Lower leg skin (tissue), 4 donors: ENCODE measurements at regions not wholly inside any gene's neighbourhood (a gene's known extent, or its start where the extent isn't known, plus 50 kb on each side); places are given as distances from the start of the nearest gene placed in this dataset.

ENCODE experiments used
- DNase-seq, 2 donors: peaks; one replicate each; pipeline ENCODE4 v3.0.0-alpha.2; 2019; ENCODE audit warnings: low spot score in 2 of 2
- H3K4me3 ChIP-seq: fragments of 200-600 bp; sonication (generic); 2 replicates; pipeline ENCODE4 v1.5.1; 2017; ENCODE audit warnings: mild to moderate bottlenecking, low read depth; ENCODE audit not compliant: poor library complexity, severe bottlenecking
- CTCF ChIP-seq, 3 donors: fragments of 450-650 bp; IDR thresholded peaks; one replicate each; pipeline ENCODE4 v1.5.1; 2016; ENCODE audit warnings: antibody characterized with exemption in 3 of 3, mild to moderate bottlenecking in 3 of 3, moderate library complexity in 2 of 3
- POLR2A ChIP-seq, 2 donors: fragments of 450-650 bp; IDR thresholded peaks; one replicate each; pipeline ENCODE4 v1.6.1; 2016 to 2017; ENCODE audit warnings: antibody characterized with exemption in 2 of 2, mild to moderate bottlenecking in 1 of 2, moderate library complexity in 1 of 2
- WGBS, 2 donors: methylation state at CpG; one replicate each; pipeline ENCODE4 v1.1.5; 2018; 5-methylcytosine and 5-hydroxymethylcytosine counted together
- intact Hi-C: fragments of 100-400 bp; cut with DNase I; formaldehyde crosslinking; loops from one replicate; pipeline ENCODE4 v1.15.0; 2023; ENCODE audit warnings: low total_unique reads

GRCh38 chr2:15881676-15882075 lies 58.7 kb upstream of the MYCN start:
- no peak for DNase-seq
- intact Hi-C loops = no loop called here
- TF ChIP-seq CTCF (IDR thresholded peaks at IDR 0.05) (no peak), POLR2A (IDR thresholded peaks at IDR 0.05) (no peak)
- 59 to 61% methylated on average over 2 of the region's 2 CpGs for WGBS, 2 donors
- H3K4me3 ChIP-seq = no peak overlapping the region

GRCh38 chr2:15882761-15883497 lies 57.4 kb upstream of the MYCN start:
- intact Hi-C loops = no loop called here
- TF ChIP-seq POLR2A (IDR thresholded peaks at IDR 0.05) (no peak), CTCF (IDR thresholded peaks at IDR 0.05) (no peak)
- 91 to 92% methylated on average over 5 of the region's 5 CpGs for WGBS, 2 donors
- H3K4me3 ChIP-seq = no peak overlapping the region
- DNase-seq = no peak

- intact Hi-C loops = no loop called here
- no peak overlapping the region for H3K4me3 ChIP-seq
- TF ChIP-seq POLR2A (IDR thresholded peaks at IDR 0.05) = no peak
- no peak for TF ChIP-seq CTCF (IDR thresholded peaks at IDR 0.05)
- no peak for DNase-seq
- 80% methylated on average over 2 of the region's 2 CpGs for WGBS, 2 donors
These were observed 56.7 kb upstream of the MYCN start for GRCh38 chr2:15883684-15884083.

- no peak overlapping the region for H3K4me3 ChIP-seq
- 89 to 93% methylated on average over 2 of the region's 2 CpGs for whole genome bisulfite sequencing, 2 donors
- no peak for TF ChIP-seq POLR2A (IDR thresholded peaks at IDR 0.05)
- TF ChIP-seq CTCF (IDR thresholded peaks at IDR 0.05) = no peak
- intact Hi-C loops = no loop called here
- no peak for DNase-seq
These were observed 55.6 kb upstream of the MYCN start for GRCh38 chr2:15884790-15885189.

- H3K4me3 ChIP-seq = no peak overlapping the region
These were observed 54.1 kb upstream of the MYCN start for GRCh38 chr2:15886231-15886630.

More at GRCh38 chr2:15886231-15886630, 54.1 kb upstream of the MYCN start:
- intact Hi-C loops = no loop called here
- DNase-seq = no peak
- TF ChIP-seq POLR2A (IDR thresholded peaks at IDR 0.05) (no peak), CTCF (IDR thresholded peaks at IDR 0.05) (no peak)
- 67% methylated on average over 6 of the region's 6 CpGs for WGBS, 2 donors
